ES-I3 (cell line): ENCODE measurements at regions not wholly inside any gene's neighbourhood (a gene's known extent, or its start where the extent isn't known, plus 50 kb on each side); places are given as distances from the start of the nearest gene placed in this dataset.

ENCODE experiments used
- H3K36me3 ChIP-seq: 2 replicates; pipeline ENCODE4 v1.6.1; 2013; ENCODE audit warnings: mild to moderate bottlenecking, low read length, control low read depth, moderate library complexity; ENCODE audit not compliant: insufficient read depth
- H3K4me1 ChIP-seq: 2 replicates; pipeline ENCODE4 v1.6.1; 2013; ENCODE audit warnings: mild to moderate bottlenecking, control low read depth, low read length; ENCODE audit not compliant: insufficient read depth
- H3K9ac ChIP-seq: 2 replicates; pipeline ENCODE4 v1.6.1; 2013; ENCODE audit warnings: low read depth, mild to moderate bottlenecking, low read length, moderate library complexity
- H3K9me3 ChIP-seq: 2 replicates; pipeline ENCODE4 v1.6.1; 2013; ENCODE audit warnings: mild to moderate bottlenecking, low read length, moderate library complexity; ENCODE audit not compliant: control insufficient read depth, insufficient read depth

DNA sequence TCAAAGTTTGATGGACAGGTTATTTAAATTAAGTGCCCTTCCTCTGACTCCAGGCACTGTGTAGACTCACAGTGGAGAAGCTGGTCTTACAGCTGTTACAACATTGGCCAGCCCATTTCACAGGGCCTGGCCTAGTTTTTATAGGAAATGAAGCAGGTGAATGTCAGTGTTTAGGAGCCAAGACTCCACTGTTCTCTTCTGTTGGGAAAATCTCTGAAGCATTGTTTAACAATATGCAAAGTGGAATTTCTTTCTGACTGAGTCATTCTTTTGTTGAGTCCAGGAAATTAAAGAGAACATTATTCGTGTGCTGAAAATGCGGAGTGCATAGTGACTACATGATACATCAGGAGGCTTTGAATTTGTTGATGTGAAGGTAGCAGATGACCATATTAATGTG lies 64.7 kb downstream of the ARRDC4 start:
- no peaks in the 10 kb centered on the region for H3K36me3 ChIP-seq

DNA sequence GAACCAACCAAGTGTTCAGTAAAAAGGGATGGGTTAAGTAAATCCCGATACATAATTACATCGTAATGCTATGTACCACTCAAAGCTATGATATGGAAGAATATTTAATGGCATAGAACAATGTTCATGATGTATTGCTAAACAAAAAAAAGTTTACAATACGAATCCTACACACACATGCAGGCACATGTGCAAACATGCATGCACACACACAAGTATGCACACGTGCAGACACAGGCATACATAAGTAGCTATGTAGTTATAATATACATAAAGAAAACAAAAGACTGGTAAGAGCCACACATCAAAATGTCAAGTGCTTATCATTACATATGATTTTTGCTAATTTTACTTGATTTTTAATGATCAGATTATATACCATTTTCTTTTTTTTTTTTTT lies 74.2 kb downstream of the ARRDC4 start:
- Histone ChIP-seq H3K36me3 (no peaks in the 10 kb centered on the region), H3K4me1 (no peaks in the 10 kb centered on the region), H3K9ac (no peak overlapping the region), H3K9me3 (no peaks in the 10 kb centered on the region)

More for the DNA sequence above, 64.7 kb downstream of the ARRDC4 start:
- H3K4me1 ChIP-seq = peaks cover 14% of the 10 kb centered on the region; the same call in 1 of the 2 replicates
- no peak overlapping the region for H3K9ac ChIP-seq
- H3K9me3 ChIP-seq = no peaks in the 10 kb centered on the region; the same call in 1 of the 2 replicates

DNA sequence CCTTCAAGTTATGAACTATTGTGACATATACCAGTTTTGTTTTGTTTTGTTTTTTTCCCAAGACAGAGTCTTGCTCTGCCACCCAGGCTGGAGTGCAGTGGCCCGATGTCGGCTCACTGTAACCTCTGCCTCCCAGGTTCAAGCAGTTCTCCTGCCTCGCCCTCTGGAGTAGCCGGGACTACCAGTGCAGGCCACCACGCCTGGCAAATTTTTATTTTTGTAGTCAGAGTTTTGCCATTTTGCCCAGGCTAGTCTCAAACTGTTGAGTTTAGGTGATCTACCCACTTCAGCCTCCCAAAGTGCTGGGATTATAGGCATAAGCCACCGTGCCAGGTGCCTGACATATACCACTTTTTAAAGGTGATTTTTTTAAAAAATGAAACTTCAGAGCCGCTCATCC lies 74.6 kb downstream of the ARRDC4 start:
- no peaks in the 10 kb centered on the region for H3K9me3 ChIP-seq
- H3K4me1 ChIP-seq = no peaks in the 10 kb centered on the region
- no peaks in the 10 kb centered on the region for H3K36me3 ChIP-seq
- H3K9ac ChIP-seq = no peak overlapping the region

DNA sequence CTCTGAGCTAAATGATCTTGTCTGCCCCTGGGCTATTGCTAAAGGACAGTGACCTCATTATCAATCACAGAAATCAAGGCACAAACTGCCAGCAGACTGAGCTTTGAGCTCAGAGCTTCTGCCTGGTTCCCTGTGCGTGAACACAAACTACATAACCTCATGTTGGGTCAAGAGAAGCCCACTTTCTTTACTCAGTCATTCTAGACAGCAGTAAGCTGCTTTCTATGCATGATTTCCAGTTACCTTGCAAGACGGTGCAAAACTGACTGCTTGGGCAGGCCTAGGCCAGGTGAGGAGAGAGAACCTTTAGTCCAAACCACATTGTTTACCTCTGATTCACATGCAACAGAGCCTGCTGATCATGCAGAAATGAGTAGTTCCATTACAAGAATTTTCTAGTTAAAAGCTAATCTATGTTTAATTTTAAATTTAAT lies 75.1 kb downstream of the ARRDC4 start:
- H3K9me3 ChIP-seq = no peaks in the 10 kb centered on the region
- H3K36me3 ChIP-seq = no peaks in the 10 kb centered on the region

DNA sequence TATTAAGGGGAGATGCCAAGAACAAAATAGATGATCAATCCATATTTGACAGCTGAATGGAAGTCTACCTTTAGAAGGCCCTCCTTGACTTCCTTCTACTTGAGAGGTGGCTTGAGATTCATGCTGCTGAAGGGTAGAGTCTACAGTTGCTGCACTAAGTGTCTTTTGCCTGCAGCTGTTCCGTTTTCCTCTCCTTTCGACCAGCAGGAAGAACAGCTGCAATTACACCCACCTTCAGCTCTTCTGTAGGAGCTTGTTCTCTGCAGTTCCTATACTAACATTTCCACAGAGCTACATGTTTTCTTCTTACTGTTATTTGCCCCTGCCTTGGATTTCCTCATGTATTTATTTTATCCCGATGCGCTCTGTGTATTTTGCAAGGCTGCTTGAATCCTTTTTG lies 79.1 kb downstream of the ARRDC4 start:
- Histone ChIP-seq H3K9me3 (no peaks in the 10 kb centered on the region), H3K36me3 (no peaks in the 10 kb centered on the region), H3K4me1 (no peaks in the 10 kb centered on the region), H3K9ac (no peak overlapping the region)

More for the DNA sequence above, 75.1 kb downstream of the ARRDC4 start:
- Histone ChIP-seq H3K9ac (no peak overlapping the region), H3K4me1 (no peaks in the 10 kb centered on the region)

DNA sequence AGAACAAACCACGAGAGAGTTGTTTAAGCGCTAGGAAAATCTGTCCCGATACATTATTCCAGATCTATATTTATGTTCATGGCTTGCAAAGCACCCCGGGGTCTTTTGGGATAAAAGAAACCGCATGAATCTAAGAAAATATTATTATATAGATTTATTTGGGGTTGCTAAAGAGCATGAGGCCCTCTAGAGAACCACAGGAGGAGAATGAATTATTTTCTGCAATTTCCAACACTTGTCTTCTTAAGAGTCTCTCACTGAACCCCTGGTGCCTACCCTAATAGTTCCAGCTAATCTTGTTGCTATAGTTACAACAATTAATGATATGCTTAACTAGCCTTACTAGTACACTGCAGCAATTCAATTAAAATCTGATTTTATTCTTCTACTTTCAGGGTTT lies 79.6 kb downstream of the ARRDC4 start:
- Histone ChIP-seq H3K9ac (no peak overlapping the region), H3K36me3 (no peaks in the 10 kb centered on the region), H3K4me1 (no peaks in the 10 kb centered on the region), H3K9me3 (no peaks in the 10 kb centered on the region)

DNA sequence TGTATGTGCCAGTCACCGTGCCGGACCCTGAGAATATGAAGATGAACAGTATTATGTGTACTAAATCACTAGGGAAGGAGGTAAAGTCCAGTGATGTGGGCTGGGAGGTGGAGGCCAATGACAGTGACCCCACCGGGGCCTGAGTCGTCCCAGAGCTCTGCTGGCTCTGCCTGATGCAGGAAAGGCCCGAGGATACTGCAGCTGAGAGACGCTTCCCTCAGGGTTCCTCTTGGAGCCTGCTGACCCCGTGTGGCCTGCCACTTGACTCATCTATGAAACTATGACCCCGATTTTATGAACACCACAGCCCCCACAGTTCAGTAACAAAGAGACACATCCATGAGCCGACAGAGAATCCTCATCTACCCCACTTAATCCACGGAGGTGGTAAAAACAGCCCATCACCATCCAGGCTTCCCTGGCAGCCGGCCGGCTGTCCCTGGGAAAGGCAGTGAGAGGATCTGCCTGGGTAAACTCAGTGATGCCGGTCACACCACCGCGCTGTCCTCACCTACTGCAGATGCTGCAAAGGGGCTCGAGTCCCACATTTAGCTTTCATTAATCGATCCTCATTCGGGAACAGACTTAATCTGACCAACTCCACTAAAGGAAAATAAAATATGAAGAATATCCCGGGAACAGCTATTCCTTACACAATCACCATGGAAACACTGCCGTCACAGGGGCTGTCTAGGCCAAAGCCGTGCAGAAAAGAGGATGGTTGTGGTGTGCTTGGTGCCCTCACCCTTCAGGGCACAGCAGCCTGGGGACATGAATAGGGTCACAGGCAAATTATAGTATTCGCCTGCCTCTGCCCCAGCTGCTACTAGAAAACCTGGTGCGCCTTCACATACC lies 82.9 kb downstream of the ARRDC4 start:
- H3K9ac ChIP-seq = no peak overlapping the region
- H3K4me1 ChIP-seq = no peaks in the 10 kb centered on the region
- no peaks in the 10 kb centered on the region for H3K9me3 ChIP-seq
- H3K36me3 ChIP-seq = no peaks in the 10 kb centered on the region

DNA sequence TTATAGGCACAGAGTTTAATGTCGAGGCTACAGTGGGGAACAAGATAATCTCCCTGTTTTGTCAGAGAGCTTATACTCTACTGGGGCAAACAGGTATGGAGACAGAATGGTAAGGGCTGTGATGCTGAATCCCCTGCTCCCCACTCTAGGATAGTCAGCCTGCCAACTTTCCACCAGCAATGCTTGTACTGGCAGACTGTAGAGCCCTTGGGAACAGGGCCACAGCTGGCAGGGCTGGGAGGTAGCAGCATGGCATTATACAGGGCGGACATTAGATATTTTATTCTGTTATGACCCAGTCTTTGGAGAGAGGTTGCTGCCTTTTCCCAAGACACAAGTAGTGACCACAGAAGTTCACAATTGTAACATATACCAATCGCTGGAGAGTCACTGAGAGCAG lies 91.2 kb downstream of the ARRDC4 start:
- Histone ChIP-seq H3K36me3 (no peaks in the 10 kb centered on the region), H3K4me1 (no peaks in the 10 kb centered on the region), H3K9ac (no peak overlapping the region), H3K9me3 (no peaks in the 10 kb centered on the region)

DNA sequence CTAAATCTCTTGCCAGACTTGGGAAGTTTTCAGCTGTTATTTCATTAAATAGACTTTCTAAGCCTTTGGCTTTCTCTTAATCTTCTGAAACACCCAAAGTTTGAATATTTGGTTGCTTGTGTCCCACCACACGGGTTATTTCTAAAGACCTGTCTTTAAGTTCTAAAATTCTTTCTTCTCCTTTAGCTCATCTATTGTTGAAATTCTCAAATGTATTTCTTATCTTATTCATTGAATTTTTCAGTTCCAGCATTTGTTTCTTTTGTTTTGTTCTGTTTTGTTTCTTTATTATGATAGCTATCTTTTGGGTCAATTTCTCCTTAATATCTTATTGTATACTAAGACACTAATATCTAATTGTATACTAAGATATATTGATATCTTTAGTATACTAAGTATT lies 97.0 kb downstream of the ARRDC4 start:
- H3K9me3 ChIP-seq = no peaks in the 10 kb centered on the region
- no peak overlapping the region for H3K9ac ChIP-seq

DNA sequence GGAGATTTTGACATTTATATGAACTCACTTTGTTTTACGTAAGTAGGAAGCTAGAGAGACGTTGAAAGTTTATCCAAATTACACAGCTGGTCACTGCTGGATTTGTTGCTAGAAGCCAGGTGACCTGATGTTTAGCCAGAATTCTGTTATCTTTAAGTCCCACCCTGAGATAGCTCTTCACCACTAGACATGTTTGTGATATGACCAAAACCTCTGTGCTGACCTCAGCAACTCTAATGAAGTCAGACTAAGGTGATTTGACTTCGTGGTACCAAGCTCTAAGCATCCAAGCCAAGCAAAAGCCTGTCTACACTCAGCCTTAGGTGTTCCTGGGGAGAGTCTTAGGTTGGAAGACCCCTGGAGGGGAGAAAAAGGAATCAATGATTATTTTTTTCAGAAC lies 102.4 kb downstream of the ARRDC4 start:
- Histone ChIP-seq H3K9ac (no peak overlapping the region), H3K36me3 (no peaks in the 10 kb centered on the region), H3K9me3 (no peaks in the 10 kb centered on the region), H3K4me1 (no peaks in the 10 kb centered on the region)

More for the DNA sequence above, 97.0 kb downstream of the ARRDC4 start:
- no peaks in the 10 kb centered on the region for H3K4me1 ChIP-seq
- H3K36me3 ChIP-seq = no peaks in the 10 kb centered on the region

DNA sequence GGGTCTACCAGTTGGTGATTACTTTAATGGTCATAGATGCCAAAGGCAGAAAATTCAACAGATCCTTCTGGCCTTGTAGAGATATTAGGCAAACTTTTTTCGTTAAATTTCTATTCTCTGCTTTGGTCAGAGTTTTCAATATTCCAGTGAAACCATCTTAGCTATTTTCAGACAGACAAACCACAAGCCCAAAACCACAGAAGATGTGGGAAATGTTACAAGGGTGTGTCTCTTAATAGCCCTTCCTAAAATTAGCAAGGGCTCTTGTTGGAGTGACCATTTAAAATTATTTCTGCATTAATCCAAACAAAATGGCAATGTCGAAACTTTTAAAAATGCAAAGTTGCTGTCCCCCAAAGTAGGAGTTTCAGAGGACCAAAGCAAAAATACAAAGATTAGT lies 102.8 kb downstream of the ARRDC4 start:
- H3K9me3 ChIP-seq = no peaks in the 10 kb centered on the region
- no peak overlapping the region for H3K9ac ChIP-seq
- H3K4me1 ChIP-seq = no peaks in the 10 kb centered on the region
- H3K36me3 ChIP-seq = no peaks in the 10 kb centered on the region

DNA sequence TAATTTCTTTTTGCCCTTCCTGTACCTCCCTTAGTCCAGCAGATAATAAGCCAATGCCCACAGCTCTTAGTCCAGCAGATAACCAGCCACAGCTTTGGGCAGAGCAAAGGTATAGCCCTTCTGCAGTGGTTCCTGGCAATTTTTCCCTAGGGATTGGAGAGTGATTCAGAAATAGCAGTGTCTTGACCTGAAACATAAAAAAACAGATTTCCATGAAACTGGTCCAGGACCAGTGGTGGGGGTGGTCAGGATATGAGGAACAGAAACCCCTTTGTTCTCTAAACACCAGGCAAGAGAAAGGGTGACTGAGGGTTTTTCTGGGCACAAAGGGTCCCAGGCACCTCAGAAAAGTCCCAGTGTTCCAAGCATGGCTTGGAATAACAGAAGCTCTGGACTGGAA lies 103.4 kb downstream of the ARRDC4 start:
- no peaks in the 10 kb centered on the region for H3K4me1 ChIP-seq
- H3K9me3 ChIP-seq = no peaks in the 10 kb centered on the region
- H3K36me3 ChIP-seq = no peaks in the 10 kb centered on the region
- no peak overlapping the region for H3K9ac ChIP-seq

DNA sequence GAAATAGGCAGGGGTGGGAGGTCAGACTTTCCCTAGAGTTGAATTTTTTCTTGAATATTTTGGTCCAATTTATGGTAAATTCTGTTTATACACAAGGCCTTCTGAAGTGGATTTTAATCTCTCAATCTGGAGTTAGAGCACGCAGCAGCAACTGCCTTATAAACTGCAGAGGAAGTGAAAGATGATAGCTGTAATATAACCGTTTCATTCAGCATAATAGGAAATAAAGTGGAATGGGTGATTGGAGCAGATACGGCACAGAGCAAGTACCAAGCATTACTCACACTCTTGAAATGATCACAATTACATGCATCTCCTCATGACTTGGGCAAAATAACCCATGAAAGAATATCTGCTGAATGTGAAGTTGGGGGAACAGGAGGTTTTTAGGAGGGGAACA lies 106.8 kb downstream of the ARRDC4 start:
- Histone ChIP-seq H3K4me1 (no peaks in the 10 kb centered on the region), H3K9ac (no peak overlapping the region), H3K9me3 (peaks cover 6% of the 10 kb centered on the region), H3K36me3 (no peaks in the 10 kb centered on the region)

DNA sequence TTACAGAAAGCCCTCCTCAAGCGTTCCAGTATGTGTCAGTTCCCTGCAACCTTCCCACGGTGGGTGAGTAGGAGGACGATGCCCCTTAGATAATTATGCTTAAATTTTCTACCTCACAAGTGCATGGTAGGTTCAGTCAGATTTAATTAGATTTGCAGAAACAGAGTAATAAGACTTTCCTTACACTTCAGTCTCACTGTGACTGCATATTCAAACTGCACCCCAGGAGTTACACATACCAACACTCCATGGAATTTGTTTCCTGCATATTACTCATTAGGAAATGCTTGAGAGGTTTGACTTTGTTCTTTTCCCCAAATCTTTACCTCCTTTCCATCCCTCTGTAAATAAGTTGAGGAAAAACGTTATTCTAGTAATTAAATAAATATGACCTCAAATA lies 108.8 kb downstream of the ARRDC4 start:
- Histone ChIP-seq H3K9me3 (peaks cover 6% of the 10 kb centered on the region), H3K9ac (no peak overlapping the region), H3K36me3 (no peaks in the 10 kb centered on the region), H3K4me1 (no peaks in the 10 kb centered on the region)

DNA sequence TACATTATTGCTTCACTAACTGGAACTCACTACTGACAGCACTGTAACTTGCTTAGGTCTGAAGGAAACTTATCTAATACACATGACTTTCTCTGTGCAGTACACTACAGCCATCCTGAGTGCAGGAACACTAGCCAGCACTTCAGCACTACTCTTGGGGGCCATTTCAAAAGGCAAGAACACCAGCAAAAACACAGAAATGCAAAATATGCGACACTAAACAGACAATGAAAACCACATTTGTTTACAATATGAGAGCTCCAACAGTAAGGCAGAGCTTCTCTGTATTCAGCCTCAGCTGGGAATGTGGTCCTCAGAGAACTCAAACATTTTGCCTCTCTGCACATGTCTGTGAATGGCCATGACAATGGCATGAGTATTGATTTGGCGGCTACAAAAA lies 109.6 kb downstream of the ARRDC4 start:
- H3K9ac ChIP-seq = no peak overlapping the region
- H3K4me1 ChIP-seq = no peaks in the 10 kb centered on the region
- no peaks in the 10 kb centered on the region for H3K36me3 ChIP-seq
- H3K9me3 ChIP-seq = peaks cover 6% of the 10 kb centered on the region
